NCI-H1105 (cell line): ENCODE measurements at regions not wholly inside any gene's neighbourhood (a gene's known extent, or its start where the extent isn't known, plus 50 kb on each side); places are given as distances from the start of the nearest gene placed in this dataset.

Experiments used
- DNase-seq: peaks from one replicate; lab custom pipeline; 2025; lab: John Stamatoyannopoulos, UW

DNA sequence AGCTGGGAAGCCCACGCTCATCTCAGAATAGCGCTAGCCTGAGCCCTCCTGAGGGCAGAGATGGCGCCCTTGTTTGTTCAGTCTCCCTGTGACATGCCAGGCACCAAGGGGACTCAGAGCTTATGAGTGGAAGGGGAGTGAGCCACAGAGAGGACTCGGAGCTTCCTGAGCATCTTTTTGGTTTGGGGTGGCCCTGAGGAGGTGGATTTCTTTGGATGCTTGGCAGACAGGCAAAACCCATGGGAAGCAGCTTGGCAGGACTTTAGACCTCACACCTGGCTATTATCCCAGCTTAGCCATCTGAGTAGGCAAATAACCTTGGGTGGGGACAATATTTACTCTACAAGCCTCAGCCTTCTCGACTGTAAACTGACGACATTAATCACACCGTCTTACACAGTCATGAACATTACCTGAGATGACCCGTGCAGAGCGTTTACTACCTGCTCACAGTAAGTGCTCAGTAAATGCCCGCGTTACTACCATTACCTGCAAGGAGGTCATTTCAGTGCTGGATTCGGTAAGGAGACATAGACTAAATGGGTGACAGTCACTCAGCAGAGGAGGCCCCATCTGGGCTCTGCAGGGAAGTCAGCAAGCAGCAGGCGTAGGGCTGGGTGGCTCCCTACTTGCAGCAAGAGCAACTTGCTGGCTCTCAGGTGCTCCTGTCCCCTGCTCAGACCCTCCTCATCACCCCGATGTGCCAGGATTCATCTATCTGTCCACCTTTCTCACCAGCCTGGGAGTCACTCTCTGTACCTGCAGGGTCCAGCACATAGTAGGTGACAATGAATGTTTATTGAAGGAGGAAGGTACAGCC, 54.9 kb downstream of the KLHDC7A start:
- no peak for DNase-seq

DNA sequence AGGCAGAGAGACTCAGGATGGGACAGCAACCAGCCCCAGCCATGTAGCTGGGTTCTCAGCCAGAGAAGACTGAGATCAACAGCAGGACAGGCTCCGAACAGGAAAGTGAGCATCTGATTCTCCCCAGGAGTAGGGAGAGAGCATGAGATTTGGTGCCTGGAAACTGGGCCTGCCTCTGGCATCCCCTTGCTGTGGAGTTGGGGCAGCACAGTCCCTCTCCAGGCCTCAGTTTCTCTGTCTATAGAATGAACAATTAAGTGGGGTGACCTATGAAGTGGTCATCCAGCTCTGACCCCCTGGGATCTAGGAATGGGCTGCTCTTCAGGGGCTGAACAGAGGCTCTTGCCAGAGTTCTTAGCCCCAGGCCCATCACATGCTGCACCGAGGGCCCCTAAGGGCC, 55.6 kb downstream of the KLHDC7A start:
- DNase-seq, result no peak

DNA sequence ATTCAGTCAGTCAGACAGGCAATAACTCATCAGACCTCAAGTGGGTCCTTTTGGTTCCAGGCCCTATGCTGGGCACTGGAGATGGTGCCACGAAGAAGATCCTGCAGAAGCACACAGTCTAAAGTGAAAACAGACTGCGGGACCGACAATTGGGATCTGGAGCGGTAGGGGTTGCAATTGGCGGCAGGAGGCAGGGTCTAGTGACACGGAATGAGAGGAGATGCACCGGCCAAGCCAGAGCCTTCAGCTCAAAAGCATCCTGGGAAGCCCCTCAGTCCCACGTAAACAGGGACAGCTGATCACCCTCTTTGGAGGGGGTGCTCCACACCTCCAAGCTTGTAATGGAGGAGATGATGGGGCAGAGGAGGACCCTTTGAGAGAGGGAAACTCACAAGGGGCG, 56.2 kb downstream of the KLHDC7A start:
- no peak for DNase-seq

DNA sequence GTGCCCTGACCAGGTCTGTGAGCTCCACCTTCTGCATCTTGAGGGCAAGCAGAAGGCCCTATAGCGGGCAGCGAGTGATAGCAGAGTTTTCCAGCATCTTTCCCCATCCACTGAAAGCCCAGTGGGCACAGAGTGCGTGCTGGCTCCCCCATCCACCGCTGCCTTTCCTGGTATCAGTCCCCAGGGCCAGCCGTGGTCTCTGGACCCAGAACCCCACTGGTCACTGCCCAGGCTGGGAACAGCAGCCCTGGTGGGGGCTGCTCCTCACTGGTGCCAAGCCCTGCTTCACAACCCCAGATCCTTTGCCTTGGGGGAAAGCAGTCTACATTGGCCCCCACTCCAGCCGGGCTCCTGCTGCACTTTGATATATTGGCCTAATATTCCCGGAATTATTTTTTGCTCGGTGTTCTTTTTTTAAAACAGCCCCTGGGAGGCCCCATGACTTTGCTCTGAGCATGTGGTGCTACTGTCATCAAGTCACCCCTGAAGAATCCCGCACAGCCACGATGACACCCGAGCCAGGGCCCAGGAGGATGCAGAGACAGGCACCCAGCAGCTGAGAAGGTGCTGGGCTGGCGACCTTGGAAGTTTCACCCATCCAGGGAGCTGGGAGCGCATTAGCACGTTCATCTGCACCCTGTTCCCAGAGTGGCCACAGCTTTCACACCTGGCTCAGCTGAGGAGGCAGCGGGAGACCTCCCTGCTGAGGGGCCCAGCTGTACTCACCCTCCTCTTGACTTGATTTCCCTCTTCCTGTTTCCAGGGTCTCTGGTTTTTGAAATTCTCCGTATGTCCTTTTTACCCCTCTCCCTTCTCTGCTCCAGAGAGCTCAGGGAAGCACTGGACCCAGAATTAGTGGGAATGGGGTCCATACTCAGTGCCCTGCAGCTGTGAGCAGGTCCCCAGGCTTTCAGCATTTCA, 56.9 kb downstream of the KLHDC7A start:
- DNase-seq, result no peak

DNA sequence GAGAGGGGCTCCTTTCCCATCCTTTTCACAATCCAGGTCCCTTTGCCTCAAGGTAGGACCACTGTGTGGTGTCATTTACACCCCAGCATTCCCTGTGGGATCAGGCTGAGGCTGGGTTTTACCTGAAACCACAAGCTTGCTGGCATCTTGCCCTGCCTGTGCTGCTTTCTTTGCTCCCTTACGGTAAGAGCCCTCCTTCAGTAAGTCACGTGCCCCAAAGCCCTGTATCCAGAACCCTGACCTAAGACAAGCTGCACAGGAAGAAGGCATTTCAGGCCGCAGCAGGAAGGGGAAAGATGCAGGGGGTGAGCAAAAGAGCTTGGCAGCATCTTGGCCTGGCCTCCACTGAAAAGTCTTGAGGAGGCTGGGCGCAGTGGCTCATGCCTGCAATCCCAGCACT, 58.4 kb downstream of the KLHDC7A start:
- no peak for DNase-seq

DNA sequence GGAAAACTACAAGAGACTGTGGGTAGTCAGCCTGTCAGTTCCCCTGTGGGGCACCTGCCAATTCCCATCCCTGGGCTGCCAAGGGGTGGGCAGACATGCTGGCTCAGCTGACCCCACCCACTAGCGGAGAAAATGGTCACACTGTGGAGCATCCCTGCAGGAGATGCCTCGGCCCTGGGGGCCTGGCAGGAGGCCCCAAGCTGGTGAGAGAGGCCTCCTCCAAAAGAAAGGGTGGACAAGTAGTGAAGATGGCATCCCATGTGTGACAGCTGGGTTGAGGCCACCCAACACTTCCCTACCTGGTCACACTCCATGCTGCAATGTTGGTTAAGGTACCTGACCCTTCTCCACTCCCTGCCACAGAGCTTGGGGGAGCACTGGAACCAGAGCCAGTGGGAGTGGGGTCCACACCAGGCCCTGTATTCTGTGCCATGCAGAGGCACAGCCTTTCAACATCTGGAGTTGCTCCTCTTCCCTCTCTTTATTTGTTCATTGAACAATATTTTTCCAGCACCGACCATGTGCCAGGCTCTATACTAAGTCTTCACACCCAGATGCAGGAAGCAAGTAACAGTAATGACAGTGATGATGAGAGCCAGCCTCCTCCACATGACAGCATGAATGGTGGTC, 59.5 kb downstream of the KLHDC7A start:
- no peak for DNase-seq

DNA sequence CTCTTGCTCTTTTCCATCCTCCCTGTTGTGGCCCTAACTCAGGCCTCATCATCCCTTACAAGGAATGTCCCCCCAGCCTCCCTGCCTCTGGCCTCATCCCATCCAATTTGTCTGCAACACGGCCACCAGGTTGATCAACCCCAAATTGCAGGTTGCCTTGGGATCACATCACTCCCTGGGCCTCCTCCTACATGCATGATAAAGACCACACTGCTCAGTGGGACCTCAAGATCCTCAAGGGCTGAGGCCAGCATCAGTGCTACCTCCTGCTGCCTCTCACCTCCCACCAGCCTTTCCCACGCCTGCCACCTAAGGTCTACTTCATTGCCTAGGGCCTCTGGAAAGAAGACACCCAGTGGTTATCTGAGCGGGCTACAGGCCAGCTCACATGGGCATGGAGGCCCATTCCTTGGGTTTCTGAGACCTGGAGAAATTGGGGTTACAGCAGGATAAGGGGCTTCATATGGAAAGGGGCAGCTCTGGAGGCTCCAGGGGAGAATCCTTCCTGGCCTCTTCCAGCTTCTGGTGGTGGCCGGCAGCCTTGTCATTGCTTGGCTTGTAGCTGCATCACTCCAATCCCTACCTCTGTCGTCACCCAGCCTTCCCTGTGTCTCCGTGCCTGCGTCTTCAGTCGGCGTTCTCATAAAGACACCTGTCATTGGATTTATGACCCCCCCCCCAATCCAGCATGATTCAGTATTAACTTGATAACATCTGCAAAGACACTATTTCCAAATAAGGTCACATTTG, 60.5 kb downstream of the KLHDC7A start:
- DNase-seq, result no peak

DNA sequence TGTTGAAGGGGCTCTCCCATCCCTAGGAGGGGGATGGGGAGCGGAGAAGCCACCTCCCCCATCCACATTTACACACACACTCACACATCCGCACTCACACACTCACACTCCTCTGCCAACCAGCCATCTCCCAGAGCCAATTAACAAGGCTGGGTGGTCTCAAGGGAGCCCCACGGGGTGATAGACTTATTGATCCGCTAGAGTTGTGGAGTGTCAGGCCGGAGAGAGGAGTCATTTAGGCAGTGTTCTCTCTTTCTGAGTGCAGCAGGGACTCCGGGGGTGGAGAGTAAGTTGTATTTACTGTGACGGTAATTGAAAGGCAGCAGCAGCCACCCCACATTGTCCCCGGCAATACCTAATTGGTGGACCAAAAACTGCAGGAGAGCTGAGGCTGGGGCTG, 61.6 kb downstream of the KLHDC7A start:
- DNase-seq, result no peak

DNA sequence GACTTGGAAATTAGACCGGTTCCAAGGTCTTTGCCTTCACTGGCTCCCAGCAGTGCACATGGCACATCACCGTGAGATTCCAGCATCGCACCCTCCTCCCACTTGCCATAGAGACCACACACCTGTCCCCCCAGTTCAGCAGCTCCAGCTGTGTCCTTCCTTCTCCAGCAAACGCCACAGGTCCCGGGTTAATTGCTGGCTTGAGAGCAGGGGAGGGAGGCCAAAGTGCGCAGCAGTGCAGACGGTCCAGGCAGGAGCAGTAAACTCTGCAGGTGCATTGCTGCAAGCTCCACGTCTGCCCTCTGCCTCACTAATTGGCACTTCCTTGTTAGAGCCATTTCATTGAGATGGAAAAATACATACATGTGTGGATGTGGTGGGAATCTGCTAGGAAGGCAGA, 65.3 kb downstream of the KLHDC7A start:
- no peak for DNase-seq

DNA sequence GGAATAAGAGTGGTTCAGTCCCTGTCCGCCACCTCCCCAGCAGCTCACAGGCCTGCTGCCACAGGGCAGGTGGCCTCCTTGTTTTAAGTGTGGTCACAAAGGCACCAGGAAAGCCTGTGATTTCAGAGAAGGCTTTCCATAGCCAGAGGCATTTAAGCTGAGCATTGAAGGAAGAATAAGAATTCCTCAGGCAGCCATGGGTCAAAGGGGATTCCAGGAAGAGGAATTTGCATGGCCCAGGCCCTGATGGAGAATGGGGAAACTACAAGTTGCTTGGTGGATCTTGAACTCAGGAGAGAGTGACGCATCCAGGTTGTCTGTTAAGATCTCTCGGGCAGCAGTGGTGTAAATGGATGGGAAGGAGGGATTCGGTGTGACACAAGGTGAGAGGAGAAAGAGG, 66.7 kb downstream of the KLHDC7A start:
- no peak for DNase-seq

DNA sequence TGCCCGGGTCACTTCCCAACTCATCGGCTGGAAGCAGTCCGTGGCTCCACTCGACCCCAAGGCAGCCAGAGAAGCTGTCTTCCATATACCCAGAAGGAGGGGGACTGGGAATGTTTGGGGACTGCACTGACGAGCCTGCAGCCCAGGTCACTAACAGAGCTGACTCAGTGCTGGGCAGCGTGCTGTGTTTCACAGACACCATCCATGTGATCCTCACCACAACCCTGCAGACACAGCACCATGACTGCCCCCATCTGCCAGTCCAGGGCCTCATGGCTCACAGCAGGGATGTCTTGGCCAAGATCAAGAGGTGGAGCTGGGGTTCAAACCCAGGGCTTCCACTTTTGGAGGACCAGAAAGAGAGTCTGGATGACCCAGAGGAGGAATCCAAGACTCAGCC, 67.9 kb downstream of the KLHDC7A start:
- DNase-seq, result no peak

DNA sequence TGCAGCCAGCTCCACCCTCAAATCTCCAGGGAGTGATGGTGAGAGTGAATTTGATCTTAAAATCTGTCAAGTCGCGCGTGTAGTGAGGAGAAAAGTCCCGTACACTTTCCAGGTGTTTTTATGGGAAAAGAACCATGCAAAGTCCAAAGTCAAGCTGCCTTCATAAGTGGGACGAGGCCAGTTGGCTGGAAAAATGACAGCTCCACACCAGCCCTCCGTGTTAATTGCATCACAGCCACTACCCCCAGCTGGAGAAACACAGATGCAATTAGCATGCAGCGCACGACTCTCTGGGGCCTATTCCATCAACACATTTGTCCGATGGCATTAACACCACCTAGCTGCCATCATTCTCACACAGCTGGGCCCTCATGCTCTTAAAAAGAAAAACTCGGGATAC, 68.4 kb downstream of the KLHDC7A start:
- DNase-seq, result no peak

DNA sequence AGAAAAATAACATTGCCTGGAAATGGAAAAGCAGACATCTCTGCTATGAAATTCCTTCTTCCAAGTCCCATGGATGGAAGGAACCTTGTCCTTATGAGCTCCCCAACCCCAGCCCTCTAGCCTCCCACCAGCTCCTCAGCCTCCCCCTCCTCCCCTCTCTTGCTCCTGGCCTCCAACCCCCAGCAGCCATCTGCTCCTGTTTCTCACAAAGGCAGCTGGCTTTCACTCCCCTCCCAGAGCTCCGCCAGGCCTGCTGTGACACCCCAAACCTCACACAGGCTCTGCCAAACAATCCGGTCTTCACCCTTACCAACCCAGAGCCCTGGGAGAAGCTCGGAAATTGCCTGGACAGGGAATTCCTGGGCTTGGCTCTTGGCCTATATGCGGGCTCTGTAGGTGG, 69.2 kb downstream of the KLHDC7A start:
- DNase-seq, result no peak

DNA sequence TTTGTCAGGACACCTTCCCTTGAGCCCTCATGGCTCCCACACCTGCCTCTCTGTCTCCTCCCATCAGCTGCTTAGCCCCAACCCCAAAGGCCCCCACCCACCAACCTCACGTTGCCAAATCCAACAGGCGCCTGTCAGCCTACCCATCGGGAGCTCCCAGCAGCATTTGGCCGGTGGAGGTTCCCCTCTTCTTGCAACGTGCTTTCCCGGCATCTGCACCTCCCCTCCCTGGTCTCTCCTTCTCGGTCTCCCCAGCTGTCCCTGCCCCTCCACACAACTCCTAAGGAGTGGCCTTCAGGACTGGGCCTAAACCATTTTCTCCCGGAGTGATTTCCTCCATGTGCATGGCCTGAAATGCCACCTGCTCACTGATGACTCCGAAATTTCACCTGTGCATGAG, 71.9 kb downstream of the KLHDC7A start:
- DNase-seq, result no peak

DNA sequence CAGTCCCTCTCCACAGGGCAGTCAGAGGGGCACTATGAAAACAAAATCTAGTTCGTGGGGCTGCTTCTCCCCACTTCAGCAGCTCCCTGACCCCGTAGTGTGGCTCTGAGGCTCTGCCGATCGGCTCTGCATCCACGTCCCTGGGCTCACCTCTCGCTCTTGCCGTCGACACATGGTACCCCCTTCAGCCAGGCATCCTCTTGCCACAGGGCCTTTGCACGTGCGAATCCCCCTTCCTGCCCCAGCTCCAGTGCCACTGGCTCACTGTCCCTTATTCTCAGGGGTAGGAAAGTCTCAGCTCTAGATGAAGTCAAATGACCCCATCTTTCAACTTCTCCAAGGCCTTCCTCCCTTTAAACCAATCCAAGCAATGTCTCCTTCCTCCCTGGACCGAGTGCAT, 72.7 kb downstream of the KLHDC7A start:
- DNase-seq, result no peak

DNA sequence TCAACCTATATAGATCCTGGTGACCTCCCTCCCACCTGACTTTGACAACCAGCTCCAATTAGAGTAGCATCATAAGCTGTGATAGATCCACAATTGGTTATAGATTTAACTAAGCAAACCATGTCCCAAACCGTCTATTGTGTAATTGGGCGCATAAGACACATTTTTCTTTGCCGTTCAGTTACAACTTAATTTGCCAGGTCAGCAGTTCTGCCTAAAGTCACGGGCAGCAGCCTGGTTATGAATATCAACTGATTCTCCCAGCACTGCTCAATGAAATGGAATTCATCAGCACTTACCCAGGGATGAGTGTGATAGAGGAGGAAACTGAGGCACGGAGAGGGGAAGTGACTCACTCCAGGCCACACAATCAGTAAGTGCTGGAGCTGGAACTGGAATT, 73.4 kb downstream of the KLHDC7A start:
- DNase-seq, result no peak

DNA sequence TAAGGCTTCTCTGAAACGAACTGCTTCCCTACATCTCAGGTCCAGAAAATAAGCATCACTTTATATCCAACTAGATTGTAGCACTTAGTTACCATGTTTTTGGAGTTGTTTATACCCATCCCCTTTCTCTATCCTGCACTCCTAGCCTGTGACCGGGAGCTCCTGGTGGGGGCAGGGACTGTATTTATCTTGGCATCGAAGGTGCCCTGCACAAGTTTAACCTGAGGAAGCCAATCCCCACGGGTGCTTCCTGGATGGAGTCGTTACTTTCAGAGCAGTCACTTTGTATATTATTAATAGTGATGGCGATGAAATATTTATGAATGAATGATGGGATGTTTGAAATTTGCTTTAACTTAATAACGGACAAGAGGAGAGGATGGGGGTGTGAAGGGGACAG, 73.9 kb downstream of the KLHDC7A start:
- no peak for DNase-seq

DNA sequence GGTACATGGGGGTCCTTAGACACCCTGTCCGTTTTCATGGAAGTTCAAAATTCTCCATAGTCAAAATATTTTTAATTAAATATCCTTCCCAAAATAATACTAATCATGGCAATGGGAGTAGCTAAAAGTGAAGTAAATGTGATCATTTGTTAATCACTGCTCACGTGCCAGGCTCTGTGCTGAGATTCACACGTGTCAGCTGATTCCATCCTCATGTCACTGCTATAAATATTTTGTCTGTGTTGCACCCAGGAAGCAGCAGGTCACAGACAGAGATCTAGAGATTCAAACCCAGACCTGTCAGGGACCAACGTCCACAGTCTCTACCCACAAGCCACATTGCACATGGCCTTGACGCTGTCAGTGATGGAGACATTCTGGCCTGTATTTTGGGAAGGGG, 74.3 kb downstream of the KLHDC7A start:
- no peak for DNase-seq

DNA sequence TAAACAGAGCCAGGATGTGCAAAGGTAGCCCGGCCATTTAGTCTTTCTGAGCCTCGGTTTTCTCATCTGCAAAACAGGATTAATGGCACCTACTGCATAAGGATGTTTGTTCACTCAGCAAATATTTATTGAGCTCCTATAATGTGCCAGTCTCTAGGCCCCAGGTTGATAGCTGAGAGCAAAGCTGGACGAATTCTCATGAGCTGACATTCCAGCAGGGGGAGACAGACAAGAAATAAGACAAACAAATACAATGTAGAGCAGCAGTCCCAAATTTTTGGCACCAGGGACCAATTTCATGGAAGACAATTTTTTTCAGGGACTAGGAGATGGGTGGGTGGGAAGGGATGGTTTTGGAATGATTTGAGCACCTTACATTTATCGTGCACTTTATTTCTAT, 74.3 kb upstream of the PAX7 start:
- no peak for DNase-seq

DNA sequence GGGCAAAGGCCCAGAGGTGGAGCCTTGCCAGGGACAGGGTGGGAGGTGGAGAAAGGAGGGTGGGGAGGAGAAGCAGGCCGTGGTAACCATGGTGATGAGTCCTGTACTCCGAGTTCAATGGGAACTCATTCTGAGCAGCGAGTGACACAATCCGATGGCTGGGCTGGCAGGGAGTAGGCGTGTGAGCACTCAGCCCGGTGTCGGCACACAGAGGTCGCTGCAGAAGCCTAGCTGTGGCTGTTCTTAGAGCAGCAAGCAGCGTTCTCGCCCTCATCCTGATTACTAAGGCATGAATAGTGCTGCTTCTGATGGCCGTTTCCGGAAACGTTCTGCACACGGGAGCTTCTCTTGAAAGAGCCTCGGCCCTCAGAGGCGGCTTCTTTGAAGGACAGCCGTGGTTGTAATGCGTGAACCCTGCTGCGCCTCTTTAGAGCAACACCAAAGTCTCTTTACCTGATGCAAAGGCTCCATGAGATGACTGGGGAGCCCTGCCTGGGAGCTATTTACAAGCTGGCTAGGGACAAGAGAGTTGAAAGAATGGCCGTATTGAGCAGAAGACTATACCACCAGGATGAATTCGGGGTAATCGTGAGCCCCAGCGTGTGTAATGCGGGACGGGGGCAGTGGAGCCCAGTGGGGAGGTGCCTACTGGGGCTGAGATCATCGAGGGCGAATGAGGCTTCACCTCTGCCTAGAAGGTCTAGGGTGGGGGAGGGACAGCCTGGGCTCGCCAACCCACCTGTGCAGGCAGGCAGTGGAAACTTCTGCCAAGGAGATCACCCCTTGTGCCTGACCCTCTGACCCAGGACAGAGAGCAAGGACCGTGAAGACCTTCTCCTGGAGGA, 72.8 kb upstream of the PAX7 start:
- DNase-seq, result peak; percentile 86

DNA sequence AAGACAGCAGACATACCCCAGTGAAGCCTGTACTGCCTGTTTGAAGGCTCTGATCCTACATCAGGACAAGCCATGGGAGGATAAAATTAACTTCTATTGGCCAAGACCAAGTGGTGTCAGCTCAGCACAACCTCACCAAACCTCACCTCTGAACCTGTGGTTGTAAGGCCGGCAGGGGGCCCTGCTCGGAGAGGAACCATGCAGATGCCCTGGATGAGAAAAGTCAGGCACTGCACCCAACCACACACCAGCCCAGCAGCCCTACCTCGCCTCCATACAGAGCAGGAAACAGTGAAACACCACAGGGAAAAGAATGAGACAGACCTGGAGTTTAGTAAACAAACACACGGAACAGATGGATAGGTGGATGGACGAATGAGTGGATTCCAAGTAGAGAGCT, 70.0 kb upstream of the PAX7 start:
- DNase-seq, result no peak
